ENCODE measurements at regions not wholly inside any gene's neighbourhood (a gene's known extent, or its start where the extent isn't known, plus 50 kb on each side); places are given as distances from the start of the nearest gene placed in this dataset.

- TF ChIP-seq YY1 (IDR thresholded peaks at IDR 0.05; ENCODE audit: insufficient read depth, insufficient read length): no peak
- TF ChIP-seq ZNF274 (IDR thresholded peaks at IDR 0.05; ENCODE audit: low read depth, low read length): no peak
These were observed 1160.2 kb downstream of the EPHA7 start for GRCh38 chr6:92259171-92259570.
